LNCAP (cell line): ENCODE measurements at regions not wholly inside any gene's neighbourhood (a gene's known extent, or its start where the extent isn't known, plus 50 kb on each side); places are given as distances from the start of the nearest gene placed in this dataset.

Source experiments
- TF ChIP-seq, protein P1 (sequence below): fragments of 450-650 bp; IDR thresholded peaks from 2 replicates; pipeline ENCODE4 v1.5.1; 2017; ENCODE audit warnings: mild to moderate bottlenecking

DNA sequence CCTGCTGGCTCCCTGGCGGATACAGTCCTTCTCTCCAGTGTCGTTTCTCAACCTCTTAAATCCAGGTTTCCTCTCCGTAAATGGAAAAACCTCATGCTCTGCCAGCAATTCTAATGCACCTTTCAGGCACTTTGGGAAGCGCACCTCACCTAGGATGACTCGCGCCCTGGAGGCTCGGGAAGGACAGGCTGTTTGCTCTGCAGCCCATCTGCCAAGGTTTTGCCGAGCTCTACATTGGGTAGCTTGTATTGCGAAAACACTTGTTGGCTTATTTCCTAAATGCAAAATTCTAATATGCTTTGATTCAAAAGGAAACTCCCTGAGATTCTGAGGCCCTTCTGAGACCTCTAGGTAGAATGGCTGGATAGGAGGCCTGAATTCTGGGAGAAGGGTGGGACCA, 102.6 kb upstream of the MLN start:
- TF ChIP-seq, protein P1, sequence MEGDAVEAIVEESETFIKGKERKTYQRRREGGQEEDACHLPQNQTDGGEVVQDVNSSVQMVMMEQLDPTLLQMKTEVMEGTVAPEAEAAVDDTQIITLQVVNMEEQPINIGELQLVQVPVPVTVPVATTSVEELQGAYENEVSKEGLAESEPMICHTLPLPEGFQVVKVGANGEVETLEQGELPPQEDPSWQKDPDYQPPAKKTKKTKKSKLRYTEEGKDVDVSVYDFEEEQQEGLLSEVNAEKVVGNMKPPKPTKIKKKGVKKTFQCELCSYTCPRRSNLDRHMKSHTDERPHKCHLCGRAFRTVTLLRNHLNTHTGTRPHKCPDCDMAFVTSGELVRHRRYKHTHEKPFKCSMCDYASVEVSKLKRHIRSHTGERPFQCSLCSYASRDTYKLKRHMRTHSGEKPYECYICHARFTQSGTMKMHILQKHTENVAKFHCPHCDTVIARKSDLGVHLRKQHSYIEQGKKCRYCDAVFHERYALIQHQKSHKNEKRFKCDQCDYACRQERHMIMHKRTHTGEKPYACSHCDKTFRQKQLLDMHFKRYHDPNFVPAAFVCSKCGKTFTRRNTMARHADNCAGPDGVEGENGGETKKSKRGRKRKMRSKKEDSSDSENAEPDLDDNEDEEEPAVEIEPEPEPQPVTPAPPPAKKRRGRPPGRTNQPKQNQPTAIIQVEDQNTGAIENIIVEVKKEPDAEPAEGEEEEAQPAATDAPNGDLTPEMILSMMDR = no peak

DNA sequence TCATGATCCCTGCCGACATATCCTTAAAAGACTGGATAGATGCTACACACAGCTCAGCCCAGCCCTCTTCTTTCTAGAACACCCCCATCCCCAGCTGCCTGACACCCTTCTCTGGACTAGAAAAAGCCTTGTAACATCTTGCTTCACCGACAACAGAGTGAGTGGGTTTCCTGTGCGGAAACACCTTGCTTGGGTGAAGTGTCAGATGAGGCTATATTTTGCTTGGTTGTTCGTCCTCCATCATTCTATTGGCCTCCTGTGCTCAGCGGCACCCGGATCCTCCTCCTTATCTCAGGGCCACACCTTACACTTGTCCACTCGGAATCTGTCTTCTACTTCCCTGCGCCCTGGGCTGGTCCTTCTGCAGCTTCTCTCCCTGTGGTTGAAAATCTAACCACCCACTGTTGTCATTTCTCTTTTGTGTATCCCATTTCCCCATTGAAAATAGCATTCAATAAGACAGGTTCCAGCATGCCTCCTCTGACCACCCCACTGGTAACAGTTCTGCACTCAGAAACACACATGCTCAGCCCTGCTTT, 101.3 kb upstream of the MLN start:
- TF ChIP-seq, protein P1 = no peak

DNA sequence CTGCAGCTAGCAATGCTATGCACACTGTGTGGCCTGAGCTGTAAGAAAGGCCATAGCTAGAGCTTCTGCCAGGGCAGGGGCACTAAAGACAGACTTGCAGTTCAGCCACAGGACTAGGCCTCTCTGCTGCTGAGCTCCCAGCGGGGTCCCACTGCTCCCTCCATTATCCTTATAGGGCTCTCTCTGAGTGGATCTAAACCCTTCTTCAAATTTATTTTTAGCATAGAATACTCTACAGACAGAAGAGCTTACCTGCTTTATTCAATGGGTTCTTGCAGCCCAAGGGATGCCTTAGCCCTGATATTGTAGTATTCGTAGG, 100.9 kb upstream of the MLN start:
- TF ChIP-seq, protein P1 = no peak

DNA sequence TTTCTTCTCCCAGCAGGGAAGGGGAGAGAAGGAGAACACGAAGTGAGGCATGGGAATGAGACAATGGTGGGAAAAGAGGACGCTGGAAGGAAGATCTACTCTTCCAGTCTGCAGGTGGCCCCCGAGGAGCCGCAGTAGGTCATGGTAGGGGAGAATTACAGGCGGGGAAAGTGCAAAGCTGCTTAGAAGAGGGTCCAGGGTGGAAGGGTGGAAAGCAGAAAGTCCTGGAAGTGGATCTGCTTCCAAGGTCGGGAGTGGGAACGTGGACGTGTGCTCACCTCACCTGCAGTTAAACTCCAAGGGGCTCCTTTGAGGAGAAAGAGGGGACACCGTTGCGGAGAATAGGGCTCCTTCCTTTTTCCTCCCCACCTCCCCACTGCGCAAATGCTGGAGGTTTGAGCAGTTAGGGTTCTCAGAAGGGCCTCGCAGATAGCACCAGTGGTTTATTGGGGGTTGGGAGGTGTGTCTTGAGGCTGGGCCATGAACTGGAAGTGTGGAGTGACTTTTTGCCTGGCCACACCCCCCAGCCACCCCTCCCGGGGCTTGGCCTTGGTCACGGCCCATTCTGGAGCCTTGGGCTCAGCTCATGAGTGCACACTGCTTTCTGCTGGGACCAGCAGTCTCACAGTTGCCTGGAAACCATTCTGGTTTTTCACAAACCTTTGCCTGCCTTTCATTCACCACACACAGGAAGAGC, 100.4 kb upstream of the MLN start:
- TF ChIP-seq, protein P1 = no peak

DNA sequence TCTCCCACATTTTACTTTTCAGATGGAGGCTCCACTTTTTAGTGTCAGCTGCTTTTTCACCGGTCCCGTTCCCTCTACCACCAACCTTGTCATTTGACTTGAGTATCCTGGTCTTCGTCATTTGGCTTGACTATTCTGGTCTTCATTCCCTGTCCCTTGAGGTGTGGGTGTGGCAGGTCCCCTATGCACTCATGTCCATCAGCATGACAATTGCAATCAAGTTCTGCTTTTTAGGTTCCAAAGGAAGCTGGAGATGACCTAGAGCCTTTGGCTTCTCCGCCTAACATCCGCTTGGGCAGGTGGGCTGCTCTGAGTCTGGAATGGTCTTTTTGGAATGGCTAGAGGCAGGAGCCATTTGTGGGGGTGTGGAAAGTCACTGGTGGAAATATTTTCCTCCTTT, 99.8 kb upstream of the MLN start:
- TF ChIP-seq, protein P1 = no peak

DNA sequence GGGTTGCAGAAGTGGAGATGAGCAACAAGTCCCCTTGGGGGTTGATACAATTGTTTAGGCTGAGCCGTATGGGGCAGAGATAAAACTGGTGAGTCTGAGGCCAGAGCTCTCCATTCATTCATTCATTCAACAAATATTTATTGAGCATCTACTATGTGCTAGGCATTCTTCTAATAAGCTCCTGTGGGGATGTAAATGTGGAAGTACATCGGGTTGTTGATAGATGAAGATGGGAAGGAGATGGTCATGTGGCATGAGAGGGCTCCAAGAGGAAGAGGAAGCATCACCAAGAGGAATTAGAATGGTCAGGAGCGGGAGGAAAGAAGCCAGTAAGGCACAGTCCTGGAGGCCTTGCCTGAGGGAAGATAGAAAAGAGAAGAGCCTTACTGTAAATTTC, 98.7 kb upstream of the MLN start:
- TF ChIP-seq, protein P1 = no peak

DNA sequence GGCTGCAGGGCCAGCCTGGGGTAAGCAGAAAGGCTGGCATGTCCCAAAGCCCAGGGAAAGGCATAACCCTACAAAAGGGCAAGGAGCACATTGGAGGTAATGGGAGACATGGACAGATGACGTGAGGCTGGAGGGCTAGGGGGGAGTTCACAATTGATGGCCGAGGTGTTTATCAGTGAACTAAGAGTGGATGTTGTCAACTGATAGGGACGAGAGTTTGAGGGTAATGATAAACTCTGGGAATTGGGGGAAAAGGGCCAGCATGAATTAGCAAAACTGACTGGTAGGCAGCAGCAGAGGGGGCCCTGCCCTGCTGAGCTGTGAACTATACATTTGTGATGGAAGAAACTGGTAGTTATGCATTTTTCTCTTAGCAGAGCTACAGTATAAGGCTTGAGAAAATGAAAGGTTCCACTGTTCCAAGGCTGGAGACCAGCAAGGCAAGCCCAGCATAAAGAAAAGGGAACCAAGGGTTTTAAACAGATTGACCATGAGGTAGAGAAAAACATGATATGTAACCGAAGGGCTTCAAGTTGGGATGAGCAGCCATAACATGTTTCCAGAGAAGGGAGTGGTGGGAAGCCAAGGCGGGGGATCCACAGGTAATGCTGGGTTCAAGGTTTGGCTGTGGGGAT, 98.1 kb upstream of the MLN start:
- TF ChIP-seq, protein P1 = no peak
